ENCODE measurements at regions not wholly inside any gene's neighbourhood (a gene's known extent, or its start where the extent isn't known, plus 50 kb on each side); places are given as distances from the start of the nearest gene placed in this dataset.
"Not testable (repeated sequence)": the region's sequence is repeated elsewhere in the genome, so short reads cannot be mapped to it uniquely, and the experiment has no call there.

- intact Hi-C loops (cut with micrococcal nuclease) = no loop called here
Measured at GRCh38 chr15:87724330-87724729, 532.2 kb downstream of the NTRK3 start.

- intact Hi-C loops (cut with micrococcal nuclease) = no loop called here
Measured at GRCh38 chr15:87722941-87723691, 533.4 kb downstream of the NTRK3 start.

- intact Hi-C loops (cut with micrococcal nuclease) = no loop called here
Measured at GRCh38 chr15:87720235-87720634, 536.3 kb downstream of the NTRK3 start.

GRCh38 chr15:87716422-87716821, 540.1 kb downstream of the NTRK3 start:
- intact Hi-C loops (cut with micrococcal nuclease) = no loop called here

GRCh38 chr15:87715252-87715651, 541.3 kb downstream of the NTRK3 start:
- intact Hi-C loops (cut with micrococcal nuclease) = no loop called here

GRCh38 chr15:87713475-87713879, 543.1 kb downstream of the NTRK3 start:
- intact Hi-C loops (cut with micrococcal nuclease) = no loop called here

GRCh38 chr15:87712211-87712610, 544.3 kb downstream of the NTRK3 start:
- intact Hi-C loops (cut with micrococcal nuclease) = no loop called here

- intact Hi-C loops (cut with micrococcal nuclease) = no loop called here
Measured at GRCh38 chr15:87711026-87711425, 545.5 kb downstream of the NTRK3 start.

GRCh38 chr15:87710406-87710805, 546.1 kb downstream of the NTRK3 start:
- intact Hi-C loops (cut with micrococcal nuclease) = no loop called here

GRCh38 chr15:87707566-87708130, 548.9 kb downstream of the NTRK3 start:
- intact Hi-C loops (cut with micrococcal nuclease) = no loop called here

- intact Hi-C loops (cut with micrococcal nuclease) = no loop called here
Measured at GRCh38 chr15:87707071-87707470, 549.5 kb downstream of the NTRK3 start.

- intact Hi-C loops (cut with micrococcal nuclease) = no loop called here
Measured at GRCh38 chr15:87706001-87706400, 550.5 kb downstream of the NTRK3 start.

- intact Hi-C loops (cut with micrococcal nuclease) = no loop called here
Measured at GRCh38 chr15:87704276-87704675, 552.3 kb downstream of the NTRK3 start.

- intact Hi-C loops (cut with micrococcal nuclease) = no loop called here
Measured at GRCh38 chr15:87703327-87704111, 553.0 kb downstream of the NTRK3 start.

- intact Hi-C loops (cut with micrococcal nuclease) = no loop called here
Measured at GRCh38 chr15:87702270-87702669, 554.3 kb downstream of the NTRK3 start.

- intact Hi-C loops (cut with micrococcal nuclease) = not testable (repeated sequence)
Measured at GRCh38 chr15:87698467-87698866, 558.1 kb downstream of the NTRK3 start.

GRCh38 chr15:87689716-87690115, 566.8 kb downstream of the NTRK3 start:
- intact Hi-C loops (cut with micrococcal nuclease) = no loop called here

- intact Hi-C loops (cut with micrococcal nuclease) = no loop called here
Measured at GRCh38 chr15:87687523-87687870, 569.0 kb downstream of the NTRK3 start.

- intact Hi-C loops (cut with micrococcal nuclease) = no loop called here
Measured at GRCh38 chr15:87686841-87687522, 569.6 kb downstream of the NTRK3 start.

GRCh38 chr15:87686339-87686738, 570.2 kb downstream of the NTRK3 start:
- intact Hi-C loops (cut with micrococcal nuclease) = no loop called here

GRCh38 chr15:87682527-87682926, 574.0 kb downstream of the NTRK3 start:
- intact Hi-C loops (cut with micrococcal nuclease) = no loop called here

- intact Hi-C loops (cut with micrococcal nuclease) = no loop called here
Measured at GRCh38 chr15:87681104-87681503, 575.4 kb downstream of the NTRK3 start.
